CD14-positive monocyte (primary cell): ENCODE measurements at regions not wholly inside any gene's neighbourhood (a gene's known extent, or its start where the extent isn't known, plus 50 kb on each side); places are given as distances from the start of the nearest gene placed in this dataset.

ENCODE experiments used
- DNase-seq, 3 donors: peaks; one replicate each; pipeline ENCODE4 v3.0.0-alpha.2; 2011 to 2022
- H2AFZ ChIP-seq: 2 replicates; pipeline ENCODE4 v1.6.0; 2012; ENCODE audit warnings: mild to moderate bottlenecking, low read depth, low read length, inconsistent platforms; ENCODE audit not compliant: insufficient read depth, poor library complexity, severe bottlenecking
- H3K27ac ChIP-seq, 2 donors: 1 replicate in 1 of 2; 2 replicates in 1 of 2; pipeline ENCODE4 v1.5.1; 2012 to 2013; ENCODE audit warnings: low read length in 2 of 2, control low read depth in 1 of 2, inconsistent platforms in 1 of 2, low read depth in 1 of 2, mild to moderate bottlenecking in 1 of 2
- H3K27me3 ChIP-seq, 2 donors: one replicate each; pipeline versions ENCODE4 v1.6.0 to v1.6.1; 2011 to 2013; ENCODE audit warnings: low read length in 2 of 2; ENCODE audit not compliant: control insufficient read depth in 2 of 2, insufficient read depth in 2 of 2
- H3K36me3 ChIP-seq, 2 donors: replicated peaks in 1 of 2; 1 replicate in 1 of 2; 2 replicates in 1 of 2; pipeline versions ENCODE4 v1.5.1 to v1.6.1; 2012 to 2013; ENCODE audit warnings: low read length in 2 of 2, control low read depth in 1 of 2, inconsistent platforms in 1 of 2, mild to moderate bottlenecking in 1 of 2; ENCODE audit not compliant: insufficient read depth in 2 of 2, control insufficient read depth in 1 of 2
- H3K4me1 ChIP-seq, 2 donors: 1 replicate in 1 of 2; 2 replicates in 1 of 2; pipeline versions ENCODE4 v1.5.1 to v1.6.1; 2012 to 2013; ENCODE audit warnings: low read length in 2 of 2, control low read depth in 1 of 2, inconsistent platforms in 1 of 2, mild to moderate bottlenecking in 1 of 2, moderate library complexity in 1 of 2; ENCODE audit not compliant: insufficient read depth in 2 of 2, control insufficient read depth in 1 of 2
- H3K4me2 ChIP-seq: replicated peaks from 2 replicates; pipeline ENCODE3; 2012; ENCODE audit warnings: low read length, moderate library complexity, mild to moderate bottlenecking; ENCODE audit not compliant: poor library complexity, severe bottlenecking; ENCODE audit errors: extremely low read depth
- H3K4me3 ChIP-seq, 3 experiments: fragments of 200-600 bp in 1 of 3; sonication (generic) in 1 of 3; replicated peaks in 1 of 3; 1 replicate in 2 of 3; 2 replicates in 1 of 3; pipeline ENCODE4 v1.5.1; 2011 to 2013; ENCODE audit warnings: low read length in 3 of 3, mild to moderate bottlenecking in 3 of 3, control low read depth in 2 of 3, low read depth in 2 of 3, inconsistent platforms in 1 of 3, moderate library complexity in 1 of 3
- H3K79me2 ChIP-seq: 2 replicates; pipeline ENCODE4 v1.6.0; 2012; ENCODE audit warnings: mild to moderate bottlenecking, control low read depth, inconsistent platforms, low read length, moderate library complexity; ENCODE audit not compliant: insufficient read depth
- H3K9ac ChIP-seq: 2 replicates; pipeline ENCODE4 v1.6.0; 2017; ENCODE audit warnings: low read length, mild to moderate bottlenecking; ENCODE audit not compliant: insufficient read depth, poor library complexity, severe bottlenecking
- H3K9me3 ChIP-seq, 2 donors: replicated peaks in 1 of 2; 1 replicate in 1 of 2; 2 replicates in 1 of 2; pipeline versions ENCODE4 v1.5.1 to v1.6.1; 2012 to 2013; ENCODE audit warnings: low read length in 2 of 2, control low read depth in 1 of 2; ENCODE audit not compliant: control insufficient read depth in 1 of 2, insufficient read depth in 1 of 2
- H4K20me1 ChIP-seq: 2 replicates; pipeline ENCODE4 v1.6.0; 2012; ENCODE audit warnings: mild to moderate bottlenecking, low read length, control low read depth, moderate library complexity; ENCODE audit not compliant: insufficient read depth
- H3K27ac Mint-ChIP-seq, 7 donors: one replicate each; pipeline ENCODE4 v1.8.0; 2020; ENCODE audit warnings: mild to moderate bottlenecking in 7 of 7, mixed read lengths in 7 of 7, moderate library complexity in 6 of 7, inconsistent platforms in 2 of 7
- H3K27me3 Mint-ChIP-seq, 3 donors: one replicate each; pipeline ENCODE4 v1.8.0; 2021 to 2022; ENCODE audit warnings: low read depth in 3 of 3, mild to moderate bottlenecking in 3 of 3, mixed read lengths in 3 of 3, moderate library complexity in 3 of 3, inconsistent platforms in 1 of 3
- H3K36me3 Mint-ChIP-seq, 2 donors: one replicate each; pipeline ENCODE4 v1.8.0; 2020; ENCODE audit warnings: mixed read lengths in 2 of 2, inconsistent platforms in 1 of 2, mild to moderate bottlenecking in 1 of 2
- H3K4me1 Mint-ChIP-seq: one replicate; pipeline ENCODE4 v1.8.0; 2020; ENCODE audit warnings: mild to moderate bottlenecking, mixed read lengths
- H3K4me3 Mint-ChIP-seq, 2 donors: one replicate each; pipeline ENCODE4 v1.8.0; 2020; ENCODE audit warnings: mild to moderate bottlenecking in 2 of 2, mixed read lengths in 2 of 2, moderate library complexity in 1 of 2
- H3K9me3 Mint-ChIP-seq, 7 donors: one replicate each; pipeline ENCODE4 v1.8.0; 2020 to 2022; ENCODE audit warnings: mixed read lengths in 7 of 7, mild to moderate bottlenecking in 6 of 7, moderate library complexity in 6 of 7, inconsistent platforms in 2 of 7
- CTCF ChIP-seq: fragments of 200-600 bp; IDR thresholded peaks from one replicate; pipeline ENCODE4 v1.8.0; 2022; ENCODE audit warnings: antibody characterized with exemption, mild to moderate bottlenecking
- WGBS: methylation state at CpG from one replicate; pipeline ENCODE4 v1.1.5; 2013; ENCODE audit warnings: missing lambda C conversion rate; ENCODE audit not compliant: insufficient coverage; 5-methylcytosine and 5-hydroxymethylcytosine counted together
- intact Hi-C, 2 donors: fragments of 100-400 bp; cut with micrococcal nuclease; formaldehyde crosslinking; loops; one replicate each; pipeline versions ENCODE4 v1.15.0 to v1.15.1; 2023

GRCh38 chr14:80100681-80101080 is 110.6 kb downstream of the DIO2 start:
- no peak for DNase-seq
- peaks cover 0 to 2% (median 0%) of the 10 kb centered on the region in 3 donors for H3K27me3 Mint-ChIP-seq
- Histone ChIP-seq H4K20me1 (no peaks in the 10 kb centered on the region), H3K36me3 (no peaks in the 10 kb centered on the region), H3K4me3 (no peak overlapping the region), H3K9me3 (no peaks in the 10 kb centered on the region), H3K27ac (no peak overlapping the region), H2AFZ (no peak overlapping the region), H3K9ac (no peak overlapping the region), H3K4me2 (no peak overlapping the region), H3K4me1 (no peaks in the 10 kb centered on the region), H3K79me2 (no peaks in the 10 kb centered on the region), H3K27me3 (no peaks in the 10 kb centered on the region)
- peaks cover 0 to 9% (median 2%) of the 10 kb centered on the region in 7 donors for H3K9me3 Mint-ChIP-seq
- no peak for TF ChIP-seq CTCF
- intact Hi-C loops, result no loop called here
- H3K36me3 Mint-ChIP-seq, result no peaks in the 10 kb centered on the region
- H3K4me3 Mint-ChIP-seq, result no peak overlapping the region
- H3K4me1 Mint-ChIP-seq, result no peaks in the 10 kb centered on the region
- 83% methylated on average over 3 of the region's 7 CpGs for WGBS
- H3K27ac Mint-ChIP-seq, result no peak overlapping the region

DNA sequence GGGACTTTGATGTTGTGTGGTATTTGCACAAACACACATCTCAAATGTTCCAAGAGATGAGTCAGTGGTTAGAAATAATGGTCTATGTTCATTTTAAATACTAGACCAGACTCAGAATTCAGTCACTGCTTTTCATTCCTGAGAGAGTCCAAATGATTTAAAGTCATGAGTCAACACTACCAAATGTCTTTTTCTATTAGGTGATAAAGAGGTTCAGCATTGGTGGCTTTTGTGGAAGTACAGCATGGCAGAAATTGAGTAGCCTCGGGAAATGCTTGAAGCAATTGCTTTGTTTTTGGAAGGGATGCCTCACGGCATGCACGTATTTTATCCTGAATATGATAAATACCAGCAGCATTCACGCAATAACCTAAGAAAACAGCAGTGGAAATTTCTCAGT is 115.7 kb downstream of the DIO2 start:
- H3K4me1 Mint-ChIP-seq, result no peaks in the 10 kb centered on the region
- WGBS, result 96% methylated on average over 3 of the region's 4 CpGs
- peaks cover 3 to 9% (median 5%) of the 10 kb centered on the region in 7 donors for H3K9me3 Mint-ChIP-seq
- no peak overlapping the region for H3K27ac Mint-ChIP-seq
- H3K27ac ChIP-seq, result no peak overlapping the region
- H3K79me2 ChIP-seq, result no peaks in the 10 kb centered on the region
- no peaks in the 10 kb centered on the region for H3K36me3 ChIP-seq
- peaks cover 0 to under 1% (median 0%) of the 10 kb centered on the region in 3 donors for H3K27me3 Mint-ChIP-seq
- H2AFZ ChIP-seq, result no peak overlapping the region
- H3K9me3 ChIP-seq, result no peaks in the 10 kb centered on the region
- H3K4me1 ChIP-seq, result no peaks in the 10 kb centered on the region
- H3K9ac ChIP-seq, result no peak overlapping the region
- no peak for DNase-seq
- no peak for TF ChIP-seq CTCF
- H3K27me3 ChIP-seq, result no peaks in the 10 kb centered on the region
- no peak overlapping the region for H3K4me3 ChIP-seq
- no peak overlapping the region for H3K4me2 ChIP-seq
- no peak overlapping the region for H3K4me3 Mint-ChIP-seq
- H3K36me3 Mint-ChIP-seq, result no peaks in the 10 kb centered on the region
- H4K20me1 ChIP-seq, result no peaks in the 10 kb centered on the region
- intact Hi-C loops, result no loop called here
